ENCODE measurements at regions not wholly inside any gene's neighbourhood (a gene's known extent, or its start where the extent isn't known, plus 50 kb on each side); places are given as distances from the start of the nearest gene placed in this dataset.

DNA sequence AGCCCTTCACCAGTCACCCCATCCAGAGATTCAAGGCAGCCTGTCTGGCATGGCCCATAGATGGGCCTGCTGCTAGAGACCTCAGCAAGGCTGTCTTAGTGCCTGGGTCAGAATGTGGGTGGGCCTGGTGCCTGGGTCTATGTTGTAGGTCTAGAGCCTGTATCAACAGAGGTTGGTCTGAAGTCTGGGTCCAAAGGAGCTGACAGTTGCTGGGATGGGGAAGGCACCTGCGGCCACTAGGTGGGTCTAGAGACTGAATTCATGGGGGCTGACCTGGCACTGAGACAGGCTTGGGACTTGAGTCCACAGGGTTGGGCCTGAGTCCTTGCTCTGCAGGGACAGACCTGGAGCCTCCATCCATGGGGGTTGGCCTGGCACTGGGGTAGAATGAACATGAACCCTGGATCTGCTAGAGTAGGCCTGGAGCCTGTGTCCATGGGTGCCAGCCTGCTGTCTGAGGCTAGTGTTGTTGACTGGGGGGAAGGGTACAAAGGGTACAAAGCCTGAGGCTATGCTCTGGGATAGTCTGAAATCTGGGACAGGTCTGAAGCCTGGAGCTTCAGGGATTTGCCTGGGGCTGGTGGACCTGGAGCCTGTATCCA, 516.8 kb downstream of the OLFM4 start:
- Histone ChIP-seq H3K36me3 (ENCODE audit: control insufficient read depth, insufficient read depth, low read length) (no peaks in the 10 kb centered on the region), H3K27me3 (ENCODE audit: control insufficient read depth, insufficient read depth, low read length) (no peaks in the 10 kb centered on the region), H3K4me1 (ENCODE audit: control insufficient read depth, insufficient read depth, low read length) (no peaks in the 10 kb centered on the region), H3K4me3 (ENCODE audit: low read depth, low read length) (no peak overlapping the region), H3K9me3 (ENCODE audit: control insufficient read depth, insufficient read depth, low read depth, low read length) (no peaks in the 10 kb centered on the region), H3K9ac (ENCODE audit: low read length) (no peak overlapping the region), H3K27ac (ENCODE audit: low read depth, low read length) (no peak overlapping the region)

DNA sequence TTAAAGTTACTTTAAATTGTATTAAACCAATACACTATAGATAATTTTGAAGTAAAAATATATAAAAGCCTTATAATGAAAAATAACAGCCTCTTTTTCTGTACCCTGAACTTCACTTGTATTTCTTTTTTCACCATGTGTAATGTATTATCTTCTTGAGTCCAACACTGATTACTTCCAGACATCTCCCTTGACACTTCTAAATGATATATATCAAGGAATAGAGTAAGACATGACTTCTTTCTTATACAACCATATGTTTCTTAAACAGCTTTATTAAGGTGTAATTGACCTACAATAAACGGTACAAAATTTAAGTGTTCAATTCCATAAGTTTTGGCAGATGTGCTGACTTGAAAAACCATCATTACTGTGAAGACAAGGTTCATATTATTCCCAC, 531.9 kb downstream of the OLFM4 start:
- Histone ChIP-seq H3K4me3 (ENCODE audit: low read depth, low read length) (no peak overlapping the region), H3K36me3 (ENCODE audit: control insufficient read depth, insufficient read depth, low read length) (no peaks in the 10 kb centered on the region), H3K27me3 (ENCODE audit: control insufficient read depth, insufficient read depth, low read length) (no peaks in the 10 kb centered on the region), H3K9me3 (ENCODE audit: control insufficient read depth, insufficient read depth, low read depth, low read length) (no peaks in the 10 kb centered on the region), H3K9ac (ENCODE audit: low read length) (no peak overlapping the region), H3K27ac (ENCODE audit: low read depth, low read length) (no peak overlapping the region), H3K4me1 (ENCODE audit: control insufficient read depth, insufficient read depth, low read length) (no peaks in the 10 kb centered on the region)

DNA sequence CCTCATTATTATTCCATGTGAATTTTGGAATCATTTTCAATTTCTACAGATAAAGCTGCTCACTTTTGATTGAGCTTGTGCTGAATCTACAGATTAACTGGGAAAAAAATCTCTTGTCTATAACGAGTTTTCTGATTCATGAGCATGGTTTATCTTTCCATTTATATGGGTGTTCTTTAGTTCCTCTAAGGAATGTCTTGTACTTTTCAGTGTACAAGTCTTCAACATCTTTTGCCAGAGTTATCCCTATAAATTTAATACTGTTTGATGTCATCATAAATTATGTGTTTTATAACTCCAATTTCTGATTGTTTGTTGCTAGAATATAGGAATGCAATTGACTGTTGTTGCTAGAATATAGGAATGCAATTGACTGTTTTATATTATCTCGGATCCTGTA, 533.8 kb downstream of the OLFM4 start:
- Histone ChIP-seq H3K4me3 (ENCODE audit: low read depth, low read length) (no peak overlapping the region), H3K27ac (ENCODE audit: low read depth, low read length) (no peak overlapping the region), H3K9ac (ENCODE audit: low read length) (no peak overlapping the region), H3K27me3 (ENCODE audit: control insufficient read depth, insufficient read depth, low read length) (no peaks in the 10 kb centered on the region), H3K4me1 (ENCODE audit: control insufficient read depth, insufficient read depth, low read length) (no peaks in the 10 kb centered on the region), H3K36me3 (ENCODE audit: control insufficient read depth, insufficient read depth, low read length) (no peaks in the 10 kb centered on the region), H3K9me3 (ENCODE audit: control insufficient read depth, insufficient read depth, low read depth, low read length) (no peaks in the 10 kb centered on the region)

DNA sequence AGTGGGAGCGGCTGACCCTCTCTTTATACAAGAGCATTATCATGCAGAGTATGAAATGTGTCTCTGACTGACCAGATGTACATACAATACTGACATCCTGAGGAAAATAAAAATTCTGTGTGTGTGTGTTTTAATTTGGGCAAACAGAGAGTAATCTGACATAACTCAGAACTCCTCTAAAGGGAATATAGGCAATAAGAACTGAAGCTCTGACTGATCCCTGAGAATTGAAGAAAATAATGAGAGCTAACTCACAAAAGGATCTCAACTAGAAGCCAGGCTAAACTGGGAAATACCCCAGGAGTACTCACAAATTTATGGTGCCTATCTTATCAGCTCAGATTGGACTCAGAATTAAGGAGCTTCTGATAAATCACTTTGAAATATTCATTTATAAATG, 539.9 kb downstream of the OLFM4 start:
- no peaks in the 10 kb centered on the region for H3K36me3 ChIP-seq (ENCODE audit: control insufficient read depth, insufficient read depth, low read length)
- no peak overlapping the region for H3K4me3 ChIP-seq (ENCODE audit: low read depth, low read length)
- H3K27ac ChIP-seq (ENCODE audit: low read depth, low read length) = no peak overlapping the region
- H3K9ac ChIP-seq (ENCODE audit: low read length) = no peak overlapping the region
- H3K27me3 ChIP-seq (ENCODE audit: control insufficient read depth, insufficient read depth, low read length) = no peaks in the 10 kb centered on the region
- no peaks in the 10 kb centered on the region for H3K9me3 ChIP-seq (ENCODE audit: control insufficient read depth, insufficient read depth, low read depth, low read length)
- no peaks in the 10 kb centered on the region for H3K4me1 ChIP-seq (ENCODE audit: control insufficient read depth, insufficient read depth, low read length)

DNA sequence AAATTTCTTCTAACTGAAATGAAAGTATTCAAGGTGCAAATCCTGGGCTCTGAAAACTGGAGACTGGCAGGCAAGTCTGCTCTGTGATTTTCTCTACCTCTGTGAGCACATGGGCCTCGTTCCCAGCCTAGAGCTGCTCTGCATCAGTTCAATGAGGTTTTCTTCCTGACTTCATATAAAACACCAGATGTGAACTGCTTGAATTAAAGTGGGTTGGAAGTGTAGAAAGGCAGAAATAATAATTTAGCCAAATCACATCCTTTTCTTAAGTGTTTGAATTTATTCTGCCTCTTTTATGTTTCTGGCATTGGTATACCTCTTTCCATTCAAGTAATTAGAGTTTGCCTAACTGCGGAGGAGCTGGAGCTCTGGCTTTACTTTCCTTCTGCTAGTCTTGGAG, 540.8 kb downstream of the OLFM4 start:
- H3K27me3 ChIP-seq (ENCODE audit: control insufficient read depth, insufficient read depth, low read length) = no peaks in the 10 kb centered on the region
- no peaks in the 10 kb centered on the region for H3K9me3 ChIP-seq (ENCODE audit: control insufficient read depth, insufficient read depth, low read depth, low read length)
- no peak overlapping the region for H3K4me3 ChIP-seq (ENCODE audit: low read depth, low read length)
- no peak overlapping the region for H3K9ac ChIP-seq (ENCODE audit: low read length)
- no peaks in the 10 kb centered on the region for H3K36me3 ChIP-seq (ENCODE audit: control insufficient read depth, insufficient read depth, low read length)
- H3K27ac ChIP-seq (ENCODE audit: low read depth, low read length) = no peak overlapping the region
- no peaks in the 10 kb centered on the region for H3K4me1 ChIP-seq (ENCODE audit: control insufficient read depth, insufficient read depth, low read length)

DNA sequence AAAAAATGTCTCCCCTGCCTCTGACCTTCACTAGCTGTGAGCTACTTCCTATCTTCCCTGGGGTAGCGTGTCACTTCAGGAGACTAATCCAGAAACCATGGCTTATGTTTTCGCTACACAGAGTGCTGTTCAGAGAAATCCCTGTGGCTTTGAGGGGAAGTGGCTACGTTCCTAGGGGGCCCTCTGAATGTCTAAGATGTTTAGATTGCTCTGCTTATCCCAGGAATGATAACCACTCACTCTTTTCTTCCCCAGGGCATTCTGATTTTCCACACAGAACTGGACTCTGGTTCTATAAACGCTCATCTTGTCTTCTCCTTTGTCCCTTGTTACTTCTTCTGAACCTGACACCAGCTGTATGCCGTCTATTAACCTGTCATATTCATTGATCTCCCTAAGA, 572.5 kb downstream of the OLFM4 start:
- H3K4me3 ChIP-seq (ENCODE audit: low read depth, low read length) = no peak overlapping the region
- H3K9ac ChIP-seq (ENCODE audit: low read length) = no peak overlapping the region
- H3K27me3 ChIP-seq (ENCODE audit: control insufficient read depth, insufficient read depth, low read length) = no peaks in the 10 kb centered on the region
- peaks cover 2% of the 10 kb centered on the region; the same call in 1 of the 2 replicates for H3K9me3 ChIP-seq (ENCODE audit: control insufficient read depth, insufficient read depth, low read depth, low read length)
- H3K36me3 ChIP-seq (ENCODE audit: control insufficient read depth, insufficient read depth, low read length) = no peaks in the 10 kb centered on the region
- no peak overlapping the region for H3K27ac ChIP-seq (ENCODE audit: low read depth, low read length)
- no peaks in the 10 kb centered on the region for H3K4me1 ChIP-seq (ENCODE audit: control insufficient read depth, insufficient read depth, low read length)

DNA sequence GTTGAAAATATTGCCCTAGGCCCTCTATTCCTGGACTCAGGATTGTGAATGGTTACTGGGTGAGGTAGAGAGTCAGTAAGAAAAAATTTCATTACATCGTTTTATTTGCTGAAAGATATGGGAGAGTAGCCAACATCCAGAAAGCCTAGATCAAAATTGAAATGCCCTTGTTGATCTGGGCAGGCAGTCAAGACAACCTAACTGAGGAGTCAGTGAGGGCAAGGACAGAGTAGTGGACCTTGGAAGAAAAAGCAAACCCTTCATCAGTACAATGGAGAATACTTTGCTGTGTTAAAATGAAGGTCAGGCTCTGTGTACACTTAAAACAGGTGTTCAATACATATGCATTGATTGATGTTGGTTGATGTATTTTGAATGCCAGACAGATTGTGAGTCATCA, 576.7 kb downstream of the OLFM4 start:
- no peak overlapping the region for H3K9ac ChIP-seq (ENCODE audit: low read length)
- no peaks in the 10 kb centered on the region for H3K4me1 ChIP-seq (ENCODE audit: control insufficient read depth, insufficient read depth, low read length)
- no peak overlapping the region for H3K27ac ChIP-seq (ENCODE audit: low read depth, low read length)
- H3K4me3 ChIP-seq (ENCODE audit: low read depth, low read length) = no peak overlapping the region
- no peaks in the 10 kb centered on the region for H3K27me3 ChIP-seq (ENCODE audit: control insufficient read depth, insufficient read depth, low read length)
- no peaks in the 10 kb centered on the region for H3K9me3 ChIP-seq (ENCODE audit: control insufficient read depth, insufficient read depth, low read depth, low read length)
- H3K36me3 ChIP-seq (ENCODE audit: control insufficient read depth, insufficient read depth, low read length) = no peaks in the 10 kb centered on the region

DNA sequence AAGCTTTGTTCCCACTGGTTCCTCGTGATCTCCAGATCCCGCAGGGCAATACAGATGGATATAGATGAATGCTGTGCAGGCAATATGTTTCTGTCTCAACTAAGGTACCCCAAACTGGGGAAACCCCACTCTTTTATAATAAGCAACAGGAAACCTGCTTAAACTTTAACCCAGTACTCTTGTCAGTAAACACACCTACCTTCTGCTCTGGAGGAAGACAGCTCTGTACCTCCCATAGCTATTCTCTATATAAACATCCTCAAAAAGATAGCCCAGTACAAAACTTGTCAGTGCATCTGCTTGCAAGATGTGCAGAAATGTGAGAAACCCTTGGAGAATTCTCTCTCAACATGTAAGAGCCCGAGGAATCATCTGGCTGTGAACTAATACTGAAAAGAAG, 583.6 kb downstream of the OLFM4 start:
- Histone ChIP-seq H3K27me3 (ENCODE audit: control insufficient read depth, insufficient read depth, low read length) (no peaks in the 10 kb centered on the region), H3K36me3 (ENCODE audit: control insufficient read depth, insufficient read depth, low read length) (no peaks in the 10 kb centered on the region)

DNA sequence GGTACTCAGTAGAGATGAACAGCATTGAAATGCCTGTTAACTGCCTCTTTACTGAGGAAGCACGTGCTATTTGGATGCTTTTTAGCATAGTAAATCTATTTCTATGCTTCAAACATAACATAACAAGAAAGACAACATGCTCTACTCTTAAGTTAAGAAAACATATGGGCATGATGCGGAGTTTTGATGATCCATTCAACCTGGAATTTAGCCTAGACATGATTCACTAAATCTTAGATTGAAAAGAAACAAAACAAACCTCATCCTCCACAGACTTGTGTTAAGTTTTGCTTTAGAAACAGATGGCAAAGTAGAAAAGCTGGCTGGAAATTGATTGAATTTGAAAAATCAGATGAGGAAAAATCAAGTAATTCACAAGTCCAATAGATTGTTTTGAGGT, 593.8 kb downstream of the OLFM4 start:
- Histone ChIP-seq H3K9me3 (ENCODE audit: control insufficient read depth, insufficient read depth, low read depth, low read length) (no peaks in the 10 kb centered on the region), H3K9ac (ENCODE audit: low read length) (no peak overlapping the region), H3K4me1 (ENCODE audit: control insufficient read depth, insufficient read depth, low read length) (no peaks in the 10 kb centered on the region), H3K27ac (ENCODE audit: low read depth, low read length) (no peak overlapping the region), H3K27me3 (ENCODE audit: control insufficient read depth, insufficient read depth, low read length) (no peaks in the 10 kb centered on the region), H3K36me3 (ENCODE audit: control insufficient read depth, insufficient read depth, low read length) (no peaks in the 10 kb centered on the region), H3K4me3 (ENCODE audit: low read depth, low read length) (no peak overlapping the region)

More for the DNA sequence above, 583.6 kb downstream of the OLFM4 start:
- H3K27ac ChIP-seq (ENCODE audit: low read depth, low read length) = no peak overlapping the region
- H3K9ac ChIP-seq (ENCODE audit: low read length) = no peak overlapping the region
- no peaks in the 10 kb centered on the region for H3K4me1 ChIP-seq (ENCODE audit: control insufficient read depth, insufficient read depth, low read length)
- no peak overlapping the region for H3K4me3 ChIP-seq (ENCODE audit: low read depth, low read length)
- H3K9me3 ChIP-seq (ENCODE audit: control insufficient read depth, insufficient read depth, low read depth, low read length) = no peaks in the 10 kb centered on the region

DNA sequence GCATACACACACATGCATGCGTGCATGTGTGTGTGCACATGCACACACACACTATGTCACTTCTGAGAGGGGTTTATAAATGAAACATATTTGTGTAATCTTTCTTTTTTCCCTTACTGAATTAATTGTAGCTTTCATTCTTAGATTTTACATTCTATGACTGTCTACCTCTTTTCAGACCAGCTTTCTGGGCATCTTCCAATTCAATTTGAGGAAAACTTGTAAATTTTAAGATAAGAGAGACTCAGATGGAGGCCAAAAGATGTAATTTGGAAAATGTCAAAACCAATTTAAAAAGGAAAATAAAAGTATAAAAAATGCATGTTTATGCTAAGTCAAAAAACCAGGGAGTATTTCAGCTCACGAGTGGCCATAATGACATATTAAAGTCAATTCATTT, 594.5 kb downstream of the OLFM4 start:
- Histone ChIP-seq H3K36me3 (ENCODE audit: control insufficient read depth, insufficient read depth, low read length) (no peaks in the 10 kb centered on the region), H3K27ac (ENCODE audit: low read depth, low read length) (no peak overlapping the region), H3K4me1 (ENCODE audit: control insufficient read depth, insufficient read depth, low read length) (no peaks in the 10 kb centered on the region), H3K9me3 (ENCODE audit: control insufficient read depth, insufficient read depth, low read depth, low read length) (no peaks in the 10 kb centered on the region), H3K27me3 (ENCODE audit: control insufficient read depth, insufficient read depth, low read length) (no peaks in the 10 kb centered on the region), H3K9ac (ENCODE audit: low read length) (no peak overlapping the region), H3K4me3 (ENCODE audit: low read depth, low read length) (no peak overlapping the region)

DNA sequence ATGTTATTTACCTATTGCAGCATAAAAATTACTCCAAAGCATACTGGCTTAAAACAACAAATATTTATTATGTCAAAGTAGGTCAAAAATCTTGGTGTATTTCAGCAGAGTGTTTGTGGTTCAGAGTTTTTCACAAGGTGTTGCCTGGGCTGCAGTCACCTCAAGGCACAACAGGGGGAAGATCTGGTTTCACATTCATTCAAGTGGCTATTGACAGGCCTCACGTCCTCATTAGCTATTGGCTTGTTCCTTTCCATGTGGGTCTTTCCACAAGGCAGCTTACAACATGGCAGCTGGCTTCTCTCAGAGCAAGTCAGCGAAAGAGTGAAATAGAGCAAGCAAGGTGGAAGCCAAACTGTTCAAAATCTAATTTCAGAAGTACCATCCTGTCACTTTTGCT, 602.9 kb downstream of the OLFM4 start:
- no peak overlapping the region for H3K27ac ChIP-seq (ENCODE audit: low read depth, low read length)
- H3K9ac ChIP-seq (ENCODE audit: low read length) = no peak overlapping the region
- no peaks in the 10 kb centered on the region for H3K9me3 ChIP-seq (ENCODE audit: control insufficient read depth, insufficient read depth, low read depth, low read length)
- no peak overlapping the region for H3K4me3 ChIP-seq (ENCODE audit: low read depth, low read length)
- no peaks in the 10 kb centered on the region for H3K4me1 ChIP-seq (ENCODE audit: control insufficient read depth, insufficient read depth, low read length)
- no peaks in the 10 kb centered on the region for H3K36me3 ChIP-seq (ENCODE audit: control insufficient read depth, insufficient read depth, low read length)
- no peaks in the 10 kb centered on the region for H3K27me3 ChIP-seq (ENCODE audit: control insufficient read depth, insufficient read depth, low read length)

DNA sequence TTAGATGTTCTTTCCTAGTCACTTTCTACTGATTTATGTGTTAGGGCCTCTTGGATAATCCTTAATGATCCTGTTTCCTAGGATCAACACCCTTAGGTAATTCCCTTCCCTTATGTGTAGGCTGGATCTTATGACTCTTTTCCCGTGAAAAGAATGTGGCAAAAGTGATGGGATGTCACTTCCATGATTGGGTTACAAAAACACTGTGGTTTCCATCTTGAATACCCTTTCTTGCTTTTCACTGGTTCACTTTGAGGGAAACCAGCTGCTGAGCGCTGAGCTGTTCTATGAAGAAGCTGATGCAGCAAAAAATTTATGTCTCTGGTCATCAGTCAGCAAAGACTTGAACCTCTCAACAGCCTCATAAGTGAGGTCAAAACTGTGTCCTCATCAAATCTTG, 609.4 kb downstream of the OLFM4 start:
- Histone ChIP-seq H3K27me3 (ENCODE audit: control insufficient read depth, insufficient read depth, low read length) (no peaks in the 10 kb centered on the region), H3K4me1 (ENCODE audit: control insufficient read depth, insufficient read depth, low read length) (no peaks in the 10 kb centered on the region), H3K9me3 (ENCODE audit: control insufficient read depth, insufficient read depth, low read depth, low read length) (no peaks in the 10 kb centered on the region), H3K4me3 (ENCODE audit: low read depth, low read length) (no peak overlapping the region), H3K27ac (ENCODE audit: low read depth, low read length) (no peak overlapping the region), H3K9ac (ENCODE audit: low read length) (no peak overlapping the region), H3K36me3 (ENCODE audit: control insufficient read depth, insufficient read depth, low read length) (no peaks in the 10 kb centered on the region)

Data from HUES6 (cell line).